ENCODE measurements at regions not wholly inside any gene's neighbourhood (a gene's known extent, or its start where the extent isn't known, plus 50 kb on each side); places are given as distances from the start of the nearest gene placed in this dataset.
A peak's percentile ranks its signal among the peaks of the same experiment; 100 is the strongest.

DNA sequence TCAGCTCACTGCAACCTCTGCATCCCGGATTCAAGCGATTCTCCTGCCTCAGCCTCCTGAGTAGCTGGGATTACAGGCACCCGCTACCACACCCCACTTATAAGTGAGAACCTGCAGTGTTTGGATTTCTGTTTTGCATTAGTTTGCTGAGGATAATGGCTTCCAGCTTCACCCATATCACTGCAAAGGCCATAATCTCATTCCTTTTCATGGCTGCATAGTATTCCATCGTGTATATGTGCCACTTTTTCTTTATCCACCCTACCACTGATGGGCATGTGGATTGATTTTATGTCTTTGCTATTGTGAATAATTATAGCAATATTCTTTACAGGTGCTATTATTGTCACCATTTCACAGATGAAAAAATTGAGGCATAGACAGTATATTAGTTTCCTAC is 301.0 kb upstream of the MAF start:
- Histone ChIP-seq H3K27ac (no peak overlapping the region), H3K9me3 (replicated peaks) (no peaks in the 10 kb centered on the region), H3K4me3 (no peak overlapping the region), H3K36me3 (no peaks in the 10 kb centered on the region), H3K27me3 (no peaks in the 10 kb centered on the region), H3K4me1 (no peaks in the 10 kb centered on the region)
- no peak for DNase-seq

- H3K4me1 ChIP-seq: no peaks in the 10 kb centered on the region
- no peaks in the 10 kb centered on the region for H3K9me3 ChIP-seq (replicated peaks)
- H3K27me3 ChIP-seq: no peaks in the 10 kb centered on the region
- no peak overlapping the region for H3K4me3 ChIP-seq
- H3K36me3 ChIP-seq: no peaks in the 10 kb centered on the region
- no peak overlapping the region for H3K27ac ChIP-seq
- DNase-seq: no peak
Observed at GRCh38 chr16:79899716-79900115, 299.2 kb upstream of the MAF start.

GRCh38 chr16:79899316-79899715 is 298.8 kb upstream of the MAF start:
- Histone ChIP-seq H3K27me3 (no peaks in the 10 kb centered on the region), H3K4me3 (no peak overlapping the region), H3K9me3 (replicated peaks) (no peaks in the 10 kb centered on the region), H3K36me3 (no peaks in the 10 kb centered on the region), H3K4me1 (no peaks in the 10 kb centered on the region), H3K27ac (no peak overlapping the region)
- no peak for DNase-seq

- Histone ChIP-seq H3K36me3 (no peaks in the 10 kb centered on the region), H3K4me1 (no peaks in the 10 kb centered on the region), H3K27ac (no peak overlapping the region), H3K9me3 (replicated peaks) (no peaks in the 10 kb centered on the region), H3K4me3 (no peak overlapping the region), H3K27me3 (no peaks in the 10 kb centered on the region)
- DNase-seq: no peak
Observed at GRCh38 chr16:79898703-79899102, 298.2 kb upstream of the MAF start.

- Histone ChIP-seq H3K27ac (no peak overlapping the region), H3K36me3 (no peaks in the 10 kb centered on the region), H3K4me3 (no peak overlapping the region), H3K4me1 (no peaks in the 10 kb centered on the region), H3K9me3 (replicated peaks) (no peaks in the 10 kb centered on the region), H3K27me3 (no peaks in the 10 kb centered on the region)
- peak; percentile 2 to 15 for DNase-seq
Observed at GRCh38 chr16:79897453-79898146, 297.1 kb upstream of the MAF start.

- DNase-seq: no peak
- Histone ChIP-seq H3K4me1 (no peaks in the 10 kb centered on the region), H3K4me3 (no peak overlapping the region), H3K9me3 (replicated peaks) (no peaks in the 10 kb centered on the region), H3K27me3 (no peaks in the 10 kb centered on the region), H3K27ac (no peak overlapping the region), H3K36me3 (no peaks in the 10 kb centered on the region)
Observed at GRCh38 chr16:79897104-79897452, 296.5 kb upstream of the MAF start.

DNA sequence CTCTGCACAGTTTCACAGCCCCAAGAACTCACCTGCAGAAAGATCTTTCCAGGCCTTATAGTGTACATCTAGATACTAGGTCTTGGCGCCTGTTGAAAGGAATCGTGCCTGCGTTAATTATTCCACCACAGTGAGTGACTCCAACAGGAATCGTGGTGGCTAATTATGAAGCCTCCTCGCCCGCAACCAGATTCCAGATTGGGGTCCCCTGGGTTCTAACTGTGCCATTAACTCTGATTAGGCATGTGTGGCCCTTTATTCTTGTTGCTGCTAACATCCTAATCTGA is 295.3 kb upstream of the MAF start:
- Histone ChIP-seq H3K9me3 (replicated peaks) (no peaks in the 10 kb centered on the region), H3K27me3 (no peaks in the 10 kb centered on the region), H3K27ac (no peak overlapping the region), H3K36me3 (no peaks in the 10 kb centered on the region), H3K4me1 (no peaks in the 10 kb centered on the region), H3K4me3 (no peak overlapping the region)
- no peak for DNase-seq

- Histone ChIP-seq H3K36me3 (no peaks in the 10 kb centered on the region), H3K9me3 (replicated peaks) (no peaks in the 10 kb centered on the region), H3K4me1 (no peaks in the 10 kb centered on the region), H3K27ac (no peak overlapping the region), H3K27me3 (no peaks in the 10 kb centered on the region), H3K4me3 (no peak overlapping the region)
- DNase-seq: no peak
Observed at GRCh38 chr16:79895053-79895916, 294.7 kb upstream of the MAF start.

DNA sequence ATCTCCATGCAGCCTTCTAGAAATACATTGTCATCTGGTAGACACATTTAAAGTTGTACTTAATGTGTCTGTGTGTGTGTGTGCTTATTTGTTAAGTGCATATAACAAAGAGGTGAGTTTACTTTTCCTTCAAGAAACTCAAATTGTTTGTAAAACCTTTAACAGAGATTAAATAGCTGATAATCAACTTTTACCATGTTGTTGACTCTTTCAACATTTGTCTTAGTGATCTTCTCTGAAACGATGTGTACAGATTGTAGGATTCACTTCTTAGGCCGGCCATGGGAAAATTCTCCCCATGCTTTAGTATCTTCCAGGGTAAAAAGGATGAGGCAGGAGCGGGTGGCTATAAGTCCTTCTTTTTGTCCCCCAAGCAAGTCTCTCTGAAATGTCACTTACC is 292.9 kb upstream of the MAF start:
- no peaks in the 10 kb centered on the region for H3K27me3 ChIP-seq
- H3K36me3 ChIP-seq: no peaks in the 10 kb centered on the region
- no peak for DNase-seq
- H3K4me1 ChIP-seq: no peaks in the 10 kb centered on the region
- H3K4me3 ChIP-seq: no peak overlapping the region
- H3K27ac ChIP-seq: no peak overlapping the region
- no peaks in the 10 kb centered on the region for H3K9me3 ChIP-seq (replicated peaks)

- no peak overlapping the region for H3K27ac ChIP-seq
- no peak overlapping the region for H3K4me3 ChIP-seq
- H3K27me3 ChIP-seq: no peaks in the 10 kb centered on the region
- DNase-seq: no peak
- no peaks in the 10 kb centered on the region for H3K9me3 ChIP-seq (replicated peaks)
- no peaks in the 10 kb centered on the region for H3K4me1 ChIP-seq
- no peaks in the 10 kb centered on the region for H3K36me3 ChIP-seq
Observed at GRCh38 chr16:79892278-79892677, 291.7 kb upstream of the MAF start.

DNA sequence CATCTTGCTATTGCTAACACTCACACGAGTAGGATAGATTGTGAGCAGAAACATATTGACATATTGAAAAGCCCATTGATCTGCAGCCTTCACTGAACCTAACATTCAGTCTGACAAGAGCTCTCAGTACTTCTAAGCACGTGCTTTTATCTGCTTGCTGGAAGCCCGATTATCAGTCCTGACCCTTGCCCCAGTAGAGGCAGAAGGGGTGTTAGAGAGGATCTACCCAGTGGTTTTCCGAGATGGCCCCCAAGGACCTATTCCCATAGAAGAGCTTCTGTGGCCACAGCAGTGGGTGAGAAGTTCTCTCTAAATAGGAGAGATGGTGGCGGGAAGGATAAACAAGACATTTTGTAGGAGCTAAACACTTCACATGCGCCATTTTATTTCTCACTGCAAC is 290.9 kb upstream of the MAF start:
- H3K9me3 ChIP-seq (replicated peaks): no peaks in the 10 kb centered on the region
- H3K27ac ChIP-seq: no peak overlapping the region
- no peak overlapping the region for H3K4me3 ChIP-seq
- no peaks in the 10 kb centered on the region for H3K27me3 ChIP-seq
- no peaks in the 10 kb centered on the region for H3K4me1 ChIP-seq
- H3K36me3 ChIP-seq: no peaks in the 10 kb centered on the region
- no peak for DNase-seq

GRCh38 chr16:79887541-79888540 is 287.3 kb upstream of the MAF start:
- DNase-seq: no peak
- Histone ChIP-seq H3K4me3 (no peak overlapping the region), H3K9me3 (replicated peaks) (no peaks in the 10 kb centered on the region), H3K36me3 (no peaks in the 10 kb centered on the region), H3K27ac (no peak overlapping the region), H3K4me1 (no peaks in the 10 kb centered on the region), H3K27me3 (no peaks in the 10 kb centered on the region)

- Histone ChIP-seq H3K4me3 (no peak overlapping the region), H3K27me3 (no peaks in the 10 kb centered on the region), H3K36me3 (no peaks in the 10 kb centered on the region), H3K9me3 (replicated peaks) (no peaks in the 10 kb centered on the region), H3K27ac (no peak overlapping the region), H3K4me1 (no peaks in the 10 kb centered on the region)
- DNase-seq: no peak
Observed at GRCh38 chr16:79885320-79885719, 284.8 kb upstream of the MAF start.

GRCh38 chr16:79883494-79883893 is 283.0 kb upstream of the MAF start:
- Histone ChIP-seq H3K4me3 (no peak overlapping the region), H3K9me3 (replicated peaks) (no peaks in the 10 kb centered on the region), H3K27me3 (no peaks in the 10 kb centered on the region), H3K27ac (no peak overlapping the region), H3K36me3 (no peaks in the 10 kb centered on the region), H3K4me1 (no peaks in the 10 kb centered on the region)
- no peak for DNase-seq

DNA sequence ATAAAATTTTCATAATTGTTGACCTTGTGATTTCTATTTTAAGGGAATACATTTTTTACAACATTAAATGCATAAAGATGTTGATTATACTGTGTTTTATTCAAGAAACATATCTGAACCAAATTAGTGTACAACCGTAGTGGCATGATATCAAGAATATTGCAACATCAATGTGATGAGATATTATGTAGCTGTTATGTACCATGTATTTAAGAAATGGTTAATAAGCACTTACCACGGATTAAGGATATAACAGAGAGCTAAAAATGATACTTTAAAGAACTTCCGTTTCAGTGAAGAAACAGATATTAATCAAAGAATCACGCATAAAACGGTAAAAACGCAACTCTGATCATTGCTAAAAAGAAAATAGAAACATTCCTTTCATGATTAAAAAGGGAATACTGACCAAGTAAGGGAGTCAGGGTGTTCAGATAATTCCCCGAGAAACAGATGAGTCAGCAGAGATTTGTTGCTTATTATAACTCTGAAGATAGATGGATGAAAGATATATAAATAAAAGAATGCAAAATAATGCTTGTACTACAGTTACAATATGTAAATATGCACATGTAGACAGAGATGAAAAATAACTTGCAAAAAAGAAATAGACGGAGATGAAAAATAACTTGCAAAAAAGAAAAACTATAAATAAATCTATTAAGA is 281.9 kb upstream of the MAF start:
- no peaks in the 10 kb centered on the region for H3K4me1 ChIP-seq
- no peak for DNase-seq
- no peaks in the 10 kb centered on the region for H3K9me3 ChIP-seq (replicated peaks)
- H3K27me3 ChIP-seq: no peaks in the 10 kb centered on the region
- no peak overlapping the region for H3K27ac ChIP-seq
- H3K36me3 ChIP-seq: no peaks in the 10 kb centered on the region
- no peak overlapping the region for H3K4me3 ChIP-seq

All from SJCRH30 (cell line).